DMS153 treated with DMSO at 0.1 percent for 48 hours (cell line): ENCODE measurements at regions not wholly inside any gene's neighbourhood (a gene's known extent, or its start where the extent isn't known, plus 50 kb on each side); places are given as distances from the start of the nearest gene placed in this dataset.

Source experiments
- DNase-seq: peaks from one replicate; lab custom pipeline; 2025; ENCODE audit not compliant: unreplicated experiment; lab: John Stamatoyannopoulos, UW

- DNase-seq: no peak
Measured at GRCh38 chr16:86037999-86038925, 139.3 kb downstream of the IRF8 start.

GRCh38 chr16:86038926-86039310 lies 140.0 kb downstream of the IRF8 start:
- DNase-seq: no peak

GRCh38 chr16:86039606-86040005 lies 140.6 kb downstream of the IRF8 start:
- DNase-seq: no peak

- no peak for DNase-seq
Measured at GRCh38 chr16:86040496-86040895, 141.5 kb downstream of the IRF8 start.

- DNase-seq: no peak
Measured at GRCh38 chr16:86041215-86041614, 142.3 kb downstream of the IRF8 start.

GRCh38 chr16:86041807-86042206 lies 142.8 kb downstream of the IRF8 start:
- DNase-seq: no peak

GRCh38 chr16:86042393-86042792 lies 143.4 kb downstream of the IRF8 start:
- DNase-seq: no peak

GRCh38 chr16:86042996-86043725 lies 144.2 kb downstream of the IRF8 start:
- no peak for DNase-seq

GRCh38 chr16:86044241-86044671 lies 145.3 kb downstream of the IRF8 start:
- DNase-seq: no peak

- DNase-seq: peak; percentile 14
Measured at GRCh38 chr16:86044881-86045590, 146.1 kb downstream of the IRF8 start.

- DNase-seq: no peak
Measured at GRCh38 chr16:86045591-86045971, 146.6 kb downstream of the IRF8 start.

- no peak for DNase-seq
Measured at GRCh38 chr16:86046026-86046425, 147.1 kb downstream of the IRF8 start.

GRCh38 chr16:86046667-86047270 lies 147.8 kb downstream of the IRF8 start:
- no peak for DNase-seq

- DNase-seq: no peak
Measured at GRCh38 chr16:86048221-86048620, 149.3 kb downstream of the IRF8 start.

- DNase-seq: no peak
Measured at GRCh38 chr16:86048882-86049585, 150.1 kb downstream of the IRF8 start.

- no peak for DNase-seq
Measured at GRCh38 chr16:86049641-86050040, 150.7 kb downstream of the IRF8 start.

GRCh38 chr16:86050111-86050510 lies 151.1 kb downstream of the IRF8 start:
- DNase-seq: no peak

GRCh38 chr16:86050591-86051367 lies 151.8 kb downstream of the IRF8 start:
- no peak for DNase-seq

- DNase-seq: peak; percentile 53
Measured at GRCh38 chr16:86051368-86052114, 152.6 kb downstream of the IRF8 start.
